Rectal smooth muscle tissue (tissue), 1 donor: ENCODE measurements at regions not wholly inside any gene's neighbourhood (a gene's known extent, or its start where the extent isn't known, plus 50 kb on each side); places are given as distances from the start of the nearest gene placed in this dataset.
"Not testable (repeated sequence)": the region's sequence is repeated elsewhere in the genome, so short reads cannot be mapped to it uniquely, and the experiment has no call there.

ENCODE experiments used
- H3K27ac ChIP-seq: one replicate; pipeline ENCODE4 v1.7.0; 2013; ENCODE audit warnings: low read depth, low read length, inconsistent platforms
- H3K27me3 ChIP-seq: one replicate; pipeline ENCODE4 v1.7.0; 2013; ENCODE audit warnings: low read length; ENCODE audit not compliant: control insufficient read depth, insufficient read depth
- H3K36me3 ChIP-seq: one replicate; pipeline ENCODE4 v1.7.0; 2013; ENCODE audit warnings: low read length; ENCODE audit not compliant: control insufficient read depth, insufficient read depth
- H3K4me1 ChIP-seq: one replicate; pipeline ENCODE4 v1.7.0; 2013; ENCODE audit warnings: low read length; ENCODE audit not compliant: control insufficient read depth, insufficient read depth
- H3K4me3 ChIP-seq: one replicate; pipeline ENCODE4 v1.7.0; 2013; ENCODE audit warnings: low read length
- H3K9ac ChIP-seq: one replicate; pipeline ENCODE4 v1.7.0; 2013; ENCODE audit warnings: low read length

DNA sequence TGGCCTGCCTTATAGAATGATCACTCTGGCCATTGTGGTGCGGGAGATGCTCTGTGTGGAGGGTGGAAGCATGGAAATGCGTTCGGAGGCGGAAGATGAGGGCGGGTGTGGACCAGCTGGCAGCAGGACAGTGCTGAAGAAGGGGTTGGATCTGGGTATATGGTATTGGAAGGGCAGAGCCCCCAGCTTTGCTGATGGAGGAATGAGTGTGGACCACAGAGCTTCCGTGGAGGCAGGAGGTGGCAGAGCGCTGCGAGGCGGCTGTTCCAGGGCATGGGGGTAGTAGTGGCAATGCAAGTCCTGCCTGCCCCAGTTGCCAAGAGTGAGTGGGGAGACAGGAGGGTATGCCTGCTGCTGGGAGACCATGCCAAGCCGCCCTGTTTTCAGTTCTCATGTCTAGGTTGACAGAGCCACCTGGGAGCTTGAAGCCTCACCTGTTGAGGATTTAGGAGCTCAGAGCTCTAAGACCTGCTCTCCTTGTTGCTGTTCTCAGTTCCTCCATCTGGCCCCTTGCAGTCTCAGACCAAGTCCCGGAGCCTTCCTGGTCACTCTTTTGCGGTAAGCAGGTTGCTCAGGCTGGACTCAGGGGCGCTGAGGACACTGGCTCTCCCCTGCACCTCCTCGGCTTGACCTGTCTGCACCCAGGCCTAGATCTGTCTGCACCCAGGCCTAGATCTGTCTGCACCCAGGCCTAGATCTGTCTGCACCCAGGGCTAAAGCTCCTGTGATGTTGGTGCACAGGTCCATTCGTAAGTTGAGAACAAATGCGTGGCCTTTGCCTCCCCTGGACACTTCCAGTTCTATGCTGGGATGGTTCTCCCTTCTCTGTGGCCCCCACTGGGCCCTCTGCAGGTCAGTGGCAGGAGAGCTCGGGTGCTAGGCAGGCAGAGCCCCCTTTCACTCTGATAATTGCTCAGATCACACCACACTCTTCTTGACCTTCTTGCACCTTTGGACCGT is 290.5 kb upstream of the HS6ST1 start:
- no peaks in the 10 kb centered on the region for H3K36me3 ChIP-seq
- H3K9ac ChIP-seq = no peak overlapping the region
- H3K27ac ChIP-seq = no peak overlapping the region
- no peaks in the 10 kb centered on the region for H3K27me3 ChIP-seq
- H3K4me3 ChIP-seq = no peak overlapping the region
- no peaks in the 10 kb centered on the region for H3K4me1 ChIP-seq

GRCh38 chr2:128610496-128610895 is 291.8 kb upstream of the HS6ST1 start:
- H3K27ac ChIP-seq = no peak overlapping the region
- H3K4me3 ChIP-seq = no peak overlapping the region
- no peaks in the 10 kb centered on the region for H3K36me3 ChIP-seq
- H3K9ac ChIP-seq = no peak overlapping the region
- H3K27me3 ChIP-seq = no peaks in the 10 kb centered on the region
- H3K4me1 ChIP-seq = no peaks in the 10 kb centered on the region

DNA sequence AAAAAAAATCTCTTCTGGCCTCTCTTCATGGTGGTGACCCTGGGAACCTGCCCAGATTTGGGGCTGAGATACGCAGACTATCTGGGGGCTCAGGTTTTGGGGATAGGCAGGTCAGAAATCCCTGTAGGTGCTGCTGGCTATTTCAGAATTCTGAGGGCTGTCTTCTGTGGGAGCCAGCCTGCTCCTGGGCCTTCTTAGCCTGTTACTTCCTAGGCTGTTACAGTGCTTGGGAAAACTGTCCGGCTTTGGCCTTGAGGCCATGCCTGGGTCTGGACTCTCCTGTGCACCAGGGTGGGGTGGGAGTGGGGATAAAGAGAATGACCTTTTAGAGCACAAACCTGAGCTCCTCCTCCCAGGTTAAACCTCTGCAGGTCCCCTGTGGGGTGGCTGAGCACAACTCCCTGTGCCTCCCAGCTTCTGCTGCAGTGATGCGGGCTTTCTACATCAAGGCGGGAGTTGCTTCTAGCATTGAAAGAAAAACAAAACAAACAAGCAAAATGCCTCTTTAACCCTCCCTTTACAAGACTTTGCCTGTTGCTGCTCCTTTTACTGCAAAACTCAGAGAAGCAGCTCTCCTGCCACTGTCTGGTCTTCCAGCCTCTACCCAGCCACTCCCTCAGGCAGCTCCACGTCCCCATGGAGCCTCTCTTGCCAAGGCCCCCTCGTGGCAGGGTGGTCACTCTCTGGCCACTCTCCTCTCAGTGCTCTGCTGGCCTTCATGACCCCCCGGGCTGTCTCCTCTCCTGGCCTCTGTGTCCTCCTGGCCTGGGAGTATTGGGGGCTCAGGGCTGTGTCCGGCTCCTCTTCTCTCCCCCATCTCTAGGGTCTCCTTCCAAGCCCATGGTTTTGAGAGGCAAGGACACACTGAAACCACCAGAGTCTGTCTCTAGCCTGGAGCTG is 293.0 kb upstream of the HS6ST1 start:
- no peak overlapping the region for H3K9ac ChIP-seq
- no peaks in the 10 kb centered on the region for H3K4me1 ChIP-seq
- H3K27ac ChIP-seq = no peak overlapping the region
- H3K4me3 ChIP-seq = no peak overlapping the region
- H3K27me3 ChIP-seq = no peaks in the 10 kb centered on the region
- H3K36me3 ChIP-seq = no peaks in the 10 kb centered on the region

DNA sequence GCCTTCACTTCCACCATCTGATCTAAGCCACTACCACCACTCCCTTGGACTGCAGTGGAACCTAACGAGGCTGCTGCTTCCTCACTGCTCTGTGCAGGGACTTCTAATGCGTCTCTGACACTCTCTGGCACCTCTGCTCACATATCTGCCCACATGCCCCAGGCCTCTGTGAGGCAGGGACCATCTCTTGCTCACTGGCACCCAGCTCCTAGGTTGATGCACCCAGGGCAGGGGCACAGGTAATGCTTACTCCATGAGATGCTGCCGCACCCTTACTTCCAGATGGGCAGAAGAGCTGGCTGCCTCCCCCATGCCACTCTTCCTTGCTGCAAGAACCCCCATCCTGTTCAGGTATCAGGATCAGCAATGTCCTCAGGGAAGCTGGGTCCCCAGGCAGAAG is 294.0 kb upstream of the HS6ST1 start:
- H3K27me3 ChIP-seq = no peaks in the 10 kb centered on the region

DNA sequence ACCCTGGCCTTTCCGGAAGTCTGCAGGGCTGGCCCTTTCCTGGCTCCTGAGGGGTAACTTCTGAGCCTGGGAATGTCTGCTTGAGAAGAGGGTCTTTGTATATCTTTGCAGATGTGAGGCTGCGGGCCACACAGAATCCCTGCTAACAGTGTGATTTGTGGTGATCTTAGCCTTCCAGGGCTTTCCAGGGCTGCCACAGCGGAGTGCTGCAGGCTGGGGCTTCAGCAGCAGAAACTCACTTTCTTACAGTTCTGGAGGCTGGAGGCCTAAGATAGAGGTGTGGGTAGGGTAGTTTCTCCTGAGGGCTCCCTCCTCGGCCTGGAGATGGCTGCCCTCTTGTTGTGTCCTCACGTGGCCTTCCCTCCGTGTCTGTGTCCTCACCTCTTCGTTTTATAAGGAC is 294.7 kb upstream of the HS6ST1 start:
- Histone ChIP-seq H3K27me3 (no peaks in the 10 kb centered on the region), H3K4me1 (no peaks in the 10 kb centered on the region), H3K4me3 (no peak overlapping the region), H3K27ac (no peak overlapping the region), H3K36me3 (no peaks in the 10 kb centered on the region), H3K9ac (no peak overlapping the region)

More for the DNA sequence above, 294.0 kb upstream of the HS6ST1 start:
- no peak overlapping the region for H3K9ac ChIP-seq
- no peaks in the 10 kb centered on the region for H3K4me1 ChIP-seq
- H3K4me3 ChIP-seq = no peak overlapping the region
- H3K27ac ChIP-seq = no peak overlapping the region
- no peaks in the 10 kb centered on the region for H3K36me3 ChIP-seq

GRCh38 chr2:128613876-128614275 is 295.2 kb upstream of the HS6ST1 start:
- no peak overlapping the region for H3K4me3 ChIP-seq
- no peaks in the 10 kb centered on the region for H3K4me1 ChIP-seq
- no peaks in the 10 kb centered on the region for H3K27me3 ChIP-seq
- H3K27ac ChIP-seq = no peak overlapping the region
- H3K9ac ChIP-seq = no peak overlapping the region
- H3K36me3 ChIP-seq = no peaks in the 10 kb centered on the region

DNA sequence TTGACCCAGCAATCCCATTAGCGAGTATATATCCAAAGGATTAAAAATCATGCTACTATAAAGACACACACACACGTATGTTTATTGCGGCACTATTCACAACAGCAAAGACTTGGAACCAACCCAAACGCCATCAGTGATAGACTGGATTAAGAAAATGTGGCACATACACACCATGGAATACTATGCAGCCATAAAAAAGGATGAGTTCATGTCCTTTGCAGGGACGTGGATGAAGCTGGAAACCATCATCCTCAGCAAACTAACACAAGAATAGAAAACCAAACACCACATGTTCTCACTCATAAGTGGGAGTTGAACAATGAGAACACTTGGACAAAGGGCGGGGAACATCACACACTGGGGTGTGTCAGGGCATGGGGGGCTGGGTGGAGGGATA is 296.2 kb upstream of the HS6ST1 start:
- not testable (repeated sequence) for H3K27me3 ChIP-seq, H3K4me3 ChIP-seq, H3K9ac ChIP-seq, H3K27ac ChIP-seq, H3K36me3 ChIP-seq, H3K4me1 ChIP-seq

DNA sequence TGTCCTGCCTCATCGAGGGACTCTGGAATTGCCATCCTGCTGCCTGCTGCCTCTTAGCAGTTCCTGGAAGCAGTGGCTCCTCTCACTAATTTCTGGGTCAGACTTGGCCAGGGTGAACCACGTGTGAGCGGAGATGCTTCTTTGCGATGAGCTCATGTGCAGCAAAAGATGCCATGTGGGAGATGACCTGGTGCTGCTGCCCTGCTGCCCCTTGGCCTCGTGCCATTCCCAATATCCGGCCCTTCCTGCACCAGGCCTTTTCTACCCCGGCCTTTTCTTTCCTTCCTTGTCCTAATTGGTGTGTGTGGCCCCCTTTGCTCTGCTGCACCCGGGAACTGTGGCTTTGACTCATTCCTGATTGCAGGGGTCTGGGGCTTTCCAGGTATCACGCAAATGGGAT is 296.9 kb upstream of the HS6ST1 start:
- no peak overlapping the region for H3K27ac ChIP-seq
- H3K27me3 ChIP-seq = no peaks in the 10 kb centered on the region
- no peak overlapping the region for H3K4me3 ChIP-seq
- no peaks in the 10 kb centered on the region for H3K4me1 ChIP-seq
- no peaks in the 10 kb centered on the region for H3K36me3 ChIP-seq
- H3K9ac ChIP-seq = no peak overlapping the region

GRCh38 chr2:128617029-128617590 is 298.4 kb upstream of the HS6ST1 start:
- H3K27ac ChIP-seq = no peak overlapping the region
- no peaks in the 10 kb centered on the region for H3K36me3 ChIP-seq
- H3K27me3 ChIP-seq = no peaks in the 10 kb centered on the region
- no peak overlapping the region for H3K9ac ChIP-seq
- H3K4me3 ChIP-seq = no peak overlapping the region
- no peaks in the 10 kb centered on the region for H3K4me1 ChIP-seq

- H3K9ac ChIP-seq = no peak overlapping the region
- no peaks in the 10 kb centered on the region for H3K4me1 ChIP-seq
These were observed 299.0 kb upstream of the HS6ST1 start for GRCh38 chr2:128617661-128618060.

GRCh38 chr2:128618642-128619041 is 300.0 kb upstream of the HS6ST1 start:
- H3K27me3 ChIP-seq = no peaks in the 10 kb centered on the region
- no peaks in the 10 kb centered on the region for H3K36me3 ChIP-seq
- H3K27ac ChIP-seq = no peak overlapping the region
- no peak overlapping the region for H3K9ac ChIP-seq
- H3K4me1 ChIP-seq = no peaks in the 10 kb centered on the region
- H3K4me3 ChIP-seq = no peak overlapping the region

More at GRCh38 chr2:128617661-128618060, 299.0 kb upstream of the HS6ST1 start:
- H3K4me3 ChIP-seq = no peak overlapping the region
- H3K36me3 ChIP-seq = no peaks in the 10 kb centered on the region
- H3K27ac ChIP-seq = no peak overlapping the region
- no peaks in the 10 kb centered on the region for H3K27me3 ChIP-seq
